MM.1S (cell line): ENCODE measurements at regions not wholly inside any gene's neighbourhood (a gene's known extent, or its start where the extent isn't known, plus 50 kb on each side); places are given as distances from the start of the nearest gene placed in this dataset.

Experiments
- DNase-seq: peaks from one replicate; pipeline ENCODE4 v3.0.0-alpha.2; 2015
- H2AFZ ChIP-seq: fragments of 300-600 bp; sonication (generic); 2 replicates; pipeline ENCODE4 v1.6.0; 2016; ENCODE audit warnings: antibody characterized with exemption, low read length
- H3F3A ChIP-seq: fragments of 300-600 bp; sonication (generic); 2 replicates; pipeline ENCODE4 v1.6.1; 2016; ENCODE audit warnings: mild to moderate bottlenecking, antibody characterized with exemption, low read length, moderate library complexity, mixed read lengths; ENCODE audit not compliant: insufficient read depth
- H3K27ac ChIP-seq: fragments of 300-600 bp; sonication (generic); 2 replicates; pipeline ENCODE4 v1.5.1; 2016; ENCODE audit warnings: mild to moderate bottlenecking, low read length
- H3K27me3 ChIP-seq: fragments of 300-600 bp; sonication (generic); replicated peaks from 2 replicates; pipeline ENCODE4 v1.6.0; 2016; ENCODE audit warnings: low read length; ENCODE audit not compliant: insufficient read depth
- H3K36me3 ChIP-seq: fragments of 300-600 bp; sonication (generic); replicated peaks from 2 replicates; pipeline ENCODE4 v1.6.1; 2016; ENCODE audit warnings: mild to moderate bottlenecking, low read length, mixed read lengths; ENCODE audit not compliant: insufficient read depth
- H3K4me1 ChIP-seq: fragments of 300-600 bp; sonication (generic); 2 replicates; pipeline ENCODE4 v1.6.1; 2016; ENCODE audit warnings: low read length, mixed read lengths
- H3K4me2 ChIP-seq: fragments of 300-600 bp; sonication (generic); 2 replicates; pipeline ENCODE4 v1.6.0; 2016; ENCODE audit warnings: low read depth, low read length
- H3K4me3 ChIP-seq: fragments of 300-600 bp; sonication (generic); 2 replicates; pipeline ENCODE4 v1.5.1; 2016; ENCODE audit warnings: low read length, mixed read lengths
- H3K79me2 ChIP-seq: fragments of 300-600 bp; sonication (generic); 2 replicates; pipeline ENCODE4 v1.6.1; 2016; ENCODE audit warnings: mixed run types, low read length, mixed read lengths
- H3K9ac ChIP-seq: fragments of 300-600 bp; sonication (generic); 2 replicates; pipeline ENCODE4 v1.6.1; 2016; ENCODE audit warnings: low read length, mixed read lengths
- H3K9me2 ChIP-seq: fragments of 300-600 bp; sonication (generic); replicated peaks from 2 replicates; pipeline ENCODE4 v1.6.1; 2016; ENCODE audit warnings: mild to moderate bottlenecking, low read length, mixed read lengths; ENCODE audit not compliant: insufficient read depth
- H3K9me3 ChIP-seq: fragments of 300-600 bp; sonication (generic); replicated peaks from 2 replicates; pipeline ENCODE4 v1.6.1; 2016; ENCODE audit warnings: mild to moderate bottlenecking, low read length, mixed read lengths; ENCODE audit not compliant: insufficient read depth
- H4K20me1 ChIP-seq: fragments of 300-600 bp; sonication (generic); 2 replicates; pipeline ENCODE4 v1.6.1; 2016; ENCODE audit warnings: mild to moderate bottlenecking, low read length, moderate library complexity, mixed read lengths; ENCODE audit not compliant: insufficient read depth
- EZH2 ChIP-seq: fragments of 300-600 bp; sonication (generic); optimal IDR thresholded peaks from 2 replicates; pipeline ENCODE3; 2017; ENCODE audit warnings: low read depth, mild to moderate bottlenecking, antibody characterized with exemption, low read length, mixed read lengths
- EZH2phosphoT487 ChIP-seq: fragments of 300-600 bp; sonication (generic); IDR thresholded peaks from 2 replicates; pipeline ENCODE4 v1.6.1; 2018; ENCODE audit warnings: antibody characterized with exemption, low read length
- TF ChIP-seq, protein P1 (sequence below): fragments of 300-600 bp; sonication (generic); IDR thresholded peaks from 2 replicates; pipeline ENCODE4 v1.5.1; 2016; ENCODE audit warnings: antibody characterized with exemption, low read length, mixed read lengths

DNA sequence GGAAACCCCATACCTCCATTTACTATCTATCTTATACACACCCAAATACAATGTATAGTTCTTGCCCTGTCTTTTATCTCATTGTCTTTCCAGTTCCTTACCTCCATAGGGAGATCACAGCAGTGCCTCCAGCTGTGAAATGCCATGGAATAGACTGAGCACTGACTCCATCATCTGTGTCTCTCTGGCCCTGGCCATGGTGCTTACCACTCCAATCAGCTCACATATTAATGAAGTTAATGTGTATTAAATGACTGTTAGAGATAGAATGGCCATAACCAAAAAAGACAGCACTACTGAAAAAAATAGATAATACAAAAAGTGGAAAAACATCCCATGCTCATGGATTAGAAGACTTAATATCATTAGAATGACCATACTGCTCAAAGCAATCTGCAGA is 240.4 kb upstream of the SOX21 start:
- Histone ChIP-seq H3F3A (no peaks in the 10 kb centered on the region), H3K4me1 (no peaks in the 10 kb centered on the region), H3K36me3 (no peaks in the 10 kb centered on the region), H3K9me2 (no peaks in the 10 kb centered on the region), H3K79me2 (no peaks in the 10 kb centered on the region), H4K20me1 (no peaks in the 10 kb centered on the region), H3K27me3 (no peaks in the 10 kb centered on the region), H3K27ac (no peak overlapping the region), H3K9me3 (no peaks in the 10 kb centered on the region), H2AFZ (no peak overlapping the region), H3K4me2 (no peak overlapping the region), H3K4me3 (no peak overlapping the region), H3K9ac (no peak overlapping the region)
- no peak for DNase-seq
- TF ChIP-seq EZH2phosphoT487: no peak
- TF ChIP-seq EZH2: no peak
- TF ChIP-seq, protein P1, sequence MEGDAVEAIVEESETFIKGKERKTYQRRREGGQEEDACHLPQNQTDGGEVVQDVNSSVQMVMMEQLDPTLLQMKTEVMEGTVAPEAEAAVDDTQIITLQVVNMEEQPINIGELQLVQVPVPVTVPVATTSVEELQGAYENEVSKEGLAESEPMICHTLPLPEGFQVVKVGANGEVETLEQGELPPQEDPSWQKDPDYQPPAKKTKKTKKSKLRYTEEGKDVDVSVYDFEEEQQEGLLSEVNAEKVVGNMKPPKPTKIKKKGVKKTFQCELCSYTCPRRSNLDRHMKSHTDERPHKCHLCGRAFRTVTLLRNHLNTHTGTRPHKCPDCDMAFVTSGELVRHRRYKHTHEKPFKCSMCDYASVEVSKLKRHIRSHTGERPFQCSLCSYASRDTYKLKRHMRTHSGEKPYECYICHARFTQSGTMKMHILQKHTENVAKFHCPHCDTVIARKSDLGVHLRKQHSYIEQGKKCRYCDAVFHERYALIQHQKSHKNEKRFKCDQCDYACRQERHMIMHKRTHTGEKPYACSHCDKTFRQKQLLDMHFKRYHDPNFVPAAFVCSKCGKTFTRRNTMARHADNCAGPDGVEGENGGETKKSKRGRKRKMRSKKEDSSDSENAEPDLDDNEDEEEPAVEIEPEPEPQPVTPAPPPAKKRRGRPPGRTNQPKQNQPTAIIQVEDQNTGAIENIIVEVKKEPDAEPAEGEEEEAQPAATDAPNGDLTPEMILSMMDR: no peak

DNA sequence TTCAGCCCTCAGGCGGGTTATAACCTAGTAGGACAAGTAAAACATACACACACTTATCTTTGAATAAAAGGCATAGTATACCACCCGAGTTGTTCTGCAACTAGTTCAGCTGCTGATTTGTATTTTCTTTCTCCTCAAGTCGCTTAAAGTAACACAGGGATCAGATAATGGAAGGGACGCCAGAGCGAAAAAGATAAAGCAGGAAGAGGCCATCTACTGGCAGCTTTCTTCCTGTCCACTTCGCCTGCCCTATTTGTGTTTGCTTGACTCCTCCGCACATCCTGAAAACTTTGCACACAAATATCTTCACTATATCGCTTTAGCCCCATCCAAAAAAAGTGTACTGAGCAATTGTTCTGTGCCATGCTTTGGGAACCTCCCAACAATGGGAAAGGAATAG is 238.0 kb upstream of the SOX21 start:
- no peak overlapping the region for H2AFZ ChIP-seq
- H3K9me2 ChIP-seq: no peaks in the 10 kb centered on the region
- H3K27me3 ChIP-seq: no peaks in the 10 kb centered on the region
- no peak overlapping the region for H3K27ac ChIP-seq
- H3K4me2 ChIP-seq: no peak overlapping the region
- DNase-seq: no peak
- no peak overlapping the region for H3K9ac ChIP-seq
- no peaks in the 10 kb centered on the region for H3K36me3 ChIP-seq
- H3K4me1 ChIP-seq: no peaks in the 10 kb centered on the region
- H3K9me3 ChIP-seq: no peaks in the 10 kb centered on the region
- H3F3A ChIP-seq: no peaks in the 10 kb centered on the region
- no peak overlapping the region for H3K4me3 ChIP-seq
- no peaks in the 10 kb centered on the region for H4K20me1 ChIP-seq
- TF ChIP-seq, protein P1: no peak
- TF ChIP-seq EZH2phosphoT487: no peak
- no peak for TF ChIP-seq EZH2
- H3K79me2 ChIP-seq: no peaks in the 10 kb centered on the region

DNA sequence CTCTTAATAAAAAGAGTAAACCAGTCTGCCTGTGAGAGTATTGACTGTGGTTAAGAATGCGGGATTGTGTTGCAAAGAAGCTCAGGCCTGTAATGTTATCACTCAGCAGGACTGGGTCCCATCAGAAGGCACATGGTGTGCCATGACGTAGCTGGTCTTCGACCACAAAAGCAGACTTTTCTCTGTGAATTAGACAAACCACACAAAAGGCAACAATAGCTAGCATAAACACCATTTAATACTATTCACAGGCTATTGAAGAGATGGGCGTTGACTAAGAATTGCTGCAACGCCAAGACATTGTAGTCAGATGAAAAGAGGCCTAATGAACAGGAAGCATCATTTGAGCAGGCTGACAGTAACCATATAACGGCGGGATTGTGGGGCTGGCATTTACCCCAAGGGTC is 235.6 kb upstream of the SOX21 start:
- no peaks in the 10 kb centered on the region for H3F3A ChIP-seq
- H3K79me2 ChIP-seq: no peaks in the 10 kb centered on the region
- no peak overlapping the region for H3K27ac ChIP-seq
- no peaks in the 10 kb centered on the region for H3K9me3 ChIP-seq
- no peaks in the 10 kb centered on the region for H3K4me1 ChIP-seq
- DNase-seq: no peak
- H3K27me3 ChIP-seq: no peaks in the 10 kb centered on the region
- no peak overlapping the region for H2AFZ ChIP-seq
- H3K4me2 ChIP-seq: no peak overlapping the region
- no peaks in the 10 kb centered on the region for H3K36me3 ChIP-seq
- no peak for TF ChIP-seq EZH2
- H3K4me3 ChIP-seq: no peak overlapping the region
- H3K9me2 ChIP-seq: no peaks in the 10 kb centered on the region
- H3K9ac ChIP-seq: no peak overlapping the region
- H4K20me1 ChIP-seq: no peaks in the 10 kb centered on the region

DNA sequence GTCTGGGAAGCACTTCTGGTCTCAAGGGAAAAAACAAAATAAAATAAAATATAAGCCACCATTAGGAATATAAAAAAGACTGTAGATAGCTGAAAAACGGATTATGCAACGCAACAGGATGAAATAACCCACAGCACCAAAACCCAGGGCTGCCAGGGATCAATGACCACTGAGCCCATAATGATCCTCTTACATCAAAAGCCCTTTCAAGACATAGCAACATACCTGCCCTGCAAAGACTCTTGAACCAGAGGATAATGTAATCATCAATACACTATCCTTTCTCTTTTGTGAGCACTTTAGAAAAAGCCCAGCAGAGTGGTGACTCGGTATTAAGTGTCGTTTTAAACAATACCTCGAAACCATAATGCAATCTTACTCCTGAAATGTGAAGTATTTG is 235.0 kb upstream of the SOX21 start:
- Histone ChIP-seq H3K36me3 (no peaks in the 10 kb centered on the region), H3K79me2 (no peaks in the 10 kb centered on the region), H3K9me3 (no peaks in the 10 kb centered on the region), H3K4me2 (no peak overlapping the region), H3F3A (no peaks in the 10 kb centered on the region), H3K27me3 (no peaks in the 10 kb centered on the region), H3K4me3 (no peak overlapping the region), H3K9me2 (no peaks in the 10 kb centered on the region), H3K4me1 (no peaks in the 10 kb centered on the region), H4K20me1 (no peaks in the 10 kb centered on the region), H3K9ac (no peak overlapping the region), H3K27ac (no peak overlapping the region), H2AFZ (no peak overlapping the region)
- TF ChIP-seq, protein P1: no peak
- TF ChIP-seq EZH2phosphoT487 (no peak), EZH2 (no peak)
- no peak for DNase-seq
